ENCODE measurements at regions not wholly inside any gene's neighbourhood (a gene's known extent, or its start where the extent isn't known, plus 50 kb on each side); places are given as distances from the start of the nearest gene placed in this dataset.
A peak's percentile ranks its signal among the peaks of the same experiment; 100 is the strongest.

DNA sequence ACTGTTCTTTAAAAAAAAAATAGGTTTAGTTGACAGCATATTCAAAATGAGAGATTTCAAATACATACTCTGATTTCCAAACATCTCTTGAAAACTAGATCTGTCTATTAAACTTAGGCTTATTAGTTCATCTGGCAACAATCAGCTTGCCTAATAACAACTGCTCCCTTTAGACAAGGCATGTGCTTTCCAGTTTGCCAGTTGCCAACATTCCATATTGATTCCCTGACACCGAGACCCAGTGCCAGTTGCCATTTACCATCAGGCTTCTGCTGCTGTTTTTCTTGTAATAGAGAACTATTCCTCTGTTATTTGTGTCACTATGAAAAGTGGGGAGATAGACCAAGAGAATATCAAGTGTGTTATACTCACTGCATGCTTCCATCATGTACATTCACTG, 256.0 kb downstream of the C1D start:
- Histone ChIP-seq H3K4me2 (no peak overlapping the region), H3K4me1 (no peaks in the 10 kb centered on the region), H3K9ac (no peak overlapping the region), H3K36me3 (no peaks in the 10 kb centered on the region), H3K4me3 (no peak overlapping the region), H4K20me1 (no peaks in the 10 kb centered on the region), H3K27me3 (no peaks in the 10 kb centered on the region), H3K9me3 (peaks cover 30% of the 10 kb centered on the region), H3K27ac (no peak overlapping the region)
- TF ChIP-seq Cebpa-rat (IDR thresholded peaks at IDR 0.05), result no peak

GRCh38 chr2:67808112-67808511, 254.7 kb downstream of the C1D start:
- Histone ChIP-seq H4K20me1 (no peaks in the 10 kb centered on the region), H3K4me1 (no peaks in the 10 kb centered on the region)
- no peak for TF ChIP-seq Cebpa-rat (IDR thresholded peaks at IDR 0.05)

DNA sequence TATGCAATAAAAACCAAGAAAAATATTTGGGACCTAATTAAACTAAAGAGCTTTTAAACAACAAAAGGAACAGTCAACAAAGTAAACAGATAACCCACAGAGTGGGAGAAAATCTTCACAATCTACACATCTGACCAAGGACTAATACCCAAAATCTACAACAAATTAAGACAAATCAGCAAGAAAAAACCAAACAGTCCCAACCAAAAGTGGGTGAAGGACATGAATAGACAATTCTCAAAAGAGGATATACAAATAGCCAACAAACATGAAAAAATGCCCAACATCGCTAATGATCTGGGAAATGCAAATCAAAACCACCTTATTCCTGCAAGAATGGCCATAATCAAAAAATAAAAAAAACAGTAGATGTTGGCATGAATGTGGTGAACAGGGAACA, 250.1 kb downstream of the C1D start:
- Histone ChIP-seq H3K4me2 (no peak overlapping the region), H3K9me3 (peaks cover 29% of the 10 kb centered on the region), H4K20me1 (no peaks in the 10 kb centered on the region), H3K4me3 (no peak overlapping the region), H3K27ac (no peak overlapping the region), H3K9ac (no peak overlapping the region), H3K4me1 (no peaks in the 10 kb centered on the region), H3K36me3 (no peaks in the 10 kb centered on the region), H3K27me3 (no peaks in the 10 kb centered on the region)
- no peak for TF ChIP-seq Cebpa-rat (IDR thresholded peaks at IDR 0.05)

More at GRCh38 chr2:67808112-67808511, 254.7 kb downstream of the C1D start:
- H3K9ac ChIP-seq, result no peak overlapping the region
- no peak overlapping the region for H3K27ac ChIP-seq
- H3K36me3 ChIP-seq, result no peaks in the 10 kb centered on the region
- H3K4me2 ChIP-seq, result no peak overlapping the region
- H3K4me3 ChIP-seq, result no peak overlapping the region
- H3K9me3 ChIP-seq, result peaks cover 36% of the 10 kb centered on the region
- H3K27me3 ChIP-seq, result no peaks in the 10 kb centered on the region

DNA sequence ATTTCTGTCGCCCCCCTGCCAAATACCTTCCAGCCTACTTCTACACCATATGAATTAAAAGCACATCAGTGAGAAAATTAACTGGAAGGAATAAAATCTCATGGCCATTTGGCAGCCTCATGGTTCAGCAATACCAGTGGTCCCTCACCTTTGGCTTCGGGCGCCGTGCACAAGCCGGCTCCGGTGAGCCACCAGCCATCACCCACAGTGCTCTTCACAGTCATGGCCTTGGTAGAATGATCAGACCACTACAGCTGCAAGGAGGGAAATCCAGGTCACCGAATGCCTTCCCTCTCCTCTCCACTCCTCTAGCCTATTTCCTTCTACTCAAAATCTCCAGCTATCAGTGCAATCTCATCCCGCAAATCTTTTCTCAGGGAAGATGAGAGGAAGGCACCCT, 239.1 kb downstream of the C1D start:
- Histone ChIP-seq H3K27me3 (no peaks in the 10 kb centered on the region), H3K4me2 (no peak overlapping the region; the same call in 1 of the 2 replicates), H3K36me3 (no peaks in the 10 kb centered on the region), H3K4me3 (no peak overlapping the region), H3K27ac (peak overlapping the region; percentile 35; the same call in 1 of the 2 replicates), H4K20me1 (no peaks in the 10 kb centered on the region), H3K9me3 (peaks cover 34% of the 10 kb centered on the region), H3K9ac (no peak overlapping the region), H3K4me1 (peaks cover 36% of the 10 kb centered on the region)
- no peak for TF ChIP-seq Cebpa-rat (IDR thresholded peaks at IDR 0.05)

- Histone ChIP-seq H3K4me1 (peaks cover 36% of the 10 kb centered on the region), H3K27ac (peak overlapping the region; percentile 35; the same call in 1 of the 2 replicates)
- TF ChIP-seq Cebpa-rat (IDR thresholded peaks at IDR 0.05), result no peak
Observed at GRCh38 chr2:67824186-67824585, 238.6 kb downstream of the C1D start.

GRCh38 chr2:67825476-67825875, 237.3 kb downstream of the C1D start:
- no peak for TF ChIP-seq Cebpa-rat (IDR thresholded peaks at IDR 0.05)
- Histone ChIP-seq H3K9me3 (peaks cover 38% of the 10 kb centered on the region), H3K9ac (no peak overlapping the region), H3K4me1 (peaks cover 36% of the 10 kb centered on the region), H3K36me3 (no peaks in the 10 kb centered on the region), H3K4me3 (no peak overlapping the region), H4K20me1 (no peaks in the 10 kb centered on the region), H3K4me2 (peak overlapping the region; percentile 53), H3K27me3 (no peaks in the 10 kb centered on the region), H3K27ac (peak overlapping the region; percentile 68)

More at GRCh38 chr2:67824186-67824585, 238.6 kb downstream of the C1D start:
- H3K4me2 ChIP-seq, result no peak overlapping the region
- no peak overlapping the region for H3K4me3 ChIP-seq
- H3K9me3 ChIP-seq, result peaks cover 38% of the 10 kb centered on the region
- no peaks in the 10 kb centered on the region for H3K36me3 ChIP-seq
- H3K27me3 ChIP-seq, result no peaks in the 10 kb centered on the region
- H3K9ac ChIP-seq, result no peak overlapping the region
- H4K20me1 ChIP-seq, result no peaks in the 10 kb centered on the region

DNA sequence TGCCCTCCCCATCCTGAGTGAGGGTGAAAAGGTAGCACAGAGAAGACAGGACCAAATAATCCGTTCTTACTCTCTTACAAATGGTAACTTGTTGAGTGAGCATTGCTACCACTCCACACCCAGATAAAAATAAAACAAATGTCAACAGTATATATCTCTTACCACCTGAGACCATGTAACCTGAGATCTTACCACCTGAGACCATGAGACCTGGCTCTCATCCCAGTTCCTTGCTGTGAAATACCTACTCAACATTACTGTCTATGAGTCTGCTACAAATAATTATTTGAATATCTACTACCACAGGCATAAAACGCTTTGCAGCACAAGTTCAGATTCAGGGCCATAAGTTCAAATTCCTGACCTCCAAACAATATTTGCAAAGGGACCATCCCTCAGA, 234.7 kb downstream of the C1D start:
- Histone ChIP-seq H3K9ac (no peak overlapping the region), H3K36me3 (no peaks in the 10 kb centered on the region), H3K4me3 (no peak overlapping the region), H3K27ac (no peak overlapping the region), H3K27me3 (no peaks in the 10 kb centered on the region), H3K9me3 (peaks cover 40% of the 10 kb centered on the region), H3K4me1 (peaks cover 32% of the 10 kb centered on the region), H4K20me1 (no peaks in the 10 kb centered on the region), H3K4me2 (no peak overlapping the region)
- no peak for TF ChIP-seq Cebpa-rat (IDR thresholded peaks at IDR 0.05)

- Histone ChIP-seq H3K4me1 (peaks cover 23% of the 10 kb centered on the region), H3K9ac (no peak overlapping the region), H3K4me3 (no peak overlapping the region), H3K9me3 (peaks cover 33% of the 10 kb centered on the region), H3K36me3 (no peaks in the 10 kb centered on the region), H3K4me2 (no peak overlapping the region), H3K27me3 (no peaks in the 10 kb centered on the region), H4K20me1 (no peaks in the 10 kb centered on the region), H3K27ac (no peak overlapping the region)
- TF ChIP-seq Cebpa-rat (IDR thresholded peaks at IDR 0.05), result no peak
Observed at GRCh38 chr2:67829470-67829869, 233.3 kb downstream of the C1D start.

GRCh38 chr2:67833632-67834031, 229.2 kb downstream of the C1D start:
- Histone ChIP-seq H4K20me1 (no peaks in the 10 kb centered on the region), H3K36me3 (no peaks in the 10 kb centered on the region), H3K4me3 (no peak overlapping the region), H3K4me1 (peaks cover 16% of the 10 kb centered on the region), H3K9ac (no peak overlapping the region), H3K4me2 (no peak overlapping the region), H3K27me3 (no peaks in the 10 kb centered on the region), H3K9me3 (peaks cover 8% of the 10 kb centered on the region; the same call in 1 of the 2 replicates), H3K27ac (no peak overlapping the region)
- TF ChIP-seq Cebpa-rat (IDR thresholded peaks at IDR 0.05), result no peak

- H3K36me3 ChIP-seq, result no peaks in the 10 kb centered on the region
- H4K20me1 ChIP-seq, result no peaks in the 10 kb centered on the region
- H3K4me2 ChIP-seq, result no peak overlapping the region
- no peak overlapping the region for H3K27ac ChIP-seq
- peaks cover 16% of the 10 kb centered on the region for H3K4me1 ChIP-seq
- TF ChIP-seq Cebpa-rat (IDR thresholded peaks at IDR 0.05), result no peak
- H3K27me3 ChIP-seq, result no peaks in the 10 kb centered on the region
- H3K9me3 ChIP-seq, result 0 out of 2 replicates have a peak, but pooled peaks cover 3% of the 10 kb centered on the region
- no peak overlapping the region for H3K9ac ChIP-seq
- H3K4me3 ChIP-seq, result no peak overlapping the region
Observed at GRCh38 chr2:67834482-67834881, 228.3 kb downstream of the C1D start.

DNA sequence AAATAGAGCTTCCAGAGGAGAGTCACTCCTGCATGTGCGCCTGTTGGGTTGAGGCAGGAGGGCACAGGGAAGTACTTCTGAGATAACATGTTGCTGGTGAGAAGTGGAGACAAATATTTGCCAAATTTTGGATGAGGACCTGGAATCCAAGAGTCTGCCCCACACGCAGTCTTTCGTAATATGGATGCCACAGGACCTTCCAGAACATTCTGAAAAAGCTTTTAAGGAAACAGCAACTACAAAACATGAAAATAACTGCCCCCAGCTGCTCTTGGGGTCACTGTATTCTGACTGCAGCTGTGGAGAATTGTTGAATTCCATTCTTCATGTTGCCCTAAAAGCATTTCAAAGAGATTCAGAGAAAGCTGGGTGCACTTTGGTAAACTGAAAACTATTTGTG, 227.5 kb downstream of the C1D start:
- no peaks in the 10 kb centered on the region for H4K20me1 ChIP-seq
- H3K27me3 ChIP-seq, result no peaks in the 10 kb centered on the region
- H3K9me3 ChIP-seq, result 0 out of 2 replicates have a peak, but pooled peaks cover 3% of the 10 kb centered on the region
- H3K36me3 ChIP-seq, result no peaks in the 10 kb centered on the region
- H3K4me1 ChIP-seq, result peaks cover 16% of the 10 kb centered on the region
- H3K4me2 ChIP-seq, result no peak overlapping the region
- H3K4me3 ChIP-seq, result no peak overlapping the region
- H3K9ac ChIP-seq, result no peak overlapping the region
- no peak for TF ChIP-seq Cebpa-rat (IDR thresholded peaks at IDR 0.05)
- no peak overlapping the region for H3K27ac ChIP-seq

Data from BLaER1 (cell line).